IPS-NIHi11 (cell line): ENCODE measurements at regions not wholly inside any gene's neighbourhood (a gene's known extent, or its start where the extent isn't known, plus 50 kb on each side); places are given as distances from the start of the nearest gene placed in this dataset.
"Not testable (repeated sequence)": the region's sequence is repeated elsewhere in the genome, so short reads cannot be mapped to it uniquely, and the experiment has no call there.

ENCODE experiments used
- DNase-seq: peaks from one replicate; pipeline ENCODE4 v3.0.0; 2012; ENCODE audit warnings: mixed read lengths, low spot score

DNA sequence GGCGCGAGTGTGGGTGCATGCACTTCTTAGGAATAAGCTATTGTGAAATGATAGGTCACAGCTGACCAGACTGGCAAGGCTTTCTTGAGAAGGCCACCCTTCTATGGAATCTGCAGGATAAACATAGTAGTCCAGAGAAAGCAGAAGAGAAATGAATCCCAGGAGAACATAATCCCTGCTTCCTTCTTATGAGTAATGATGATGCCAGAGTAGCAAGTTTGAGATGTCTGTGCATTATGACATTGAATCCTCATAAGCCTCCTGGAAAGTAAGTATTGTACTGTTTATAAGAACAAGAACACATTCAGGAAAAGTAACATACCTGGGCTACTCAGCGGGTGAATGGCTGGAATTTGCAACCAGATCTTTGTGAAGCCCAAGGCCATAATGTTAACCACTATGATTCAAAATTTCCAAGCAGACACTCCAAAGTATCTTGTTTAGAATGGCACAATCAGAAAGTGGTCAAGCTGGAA is 272.1 kb upstream of the HS3ST1 start:
- no peak for DNase-seq

DNA sequence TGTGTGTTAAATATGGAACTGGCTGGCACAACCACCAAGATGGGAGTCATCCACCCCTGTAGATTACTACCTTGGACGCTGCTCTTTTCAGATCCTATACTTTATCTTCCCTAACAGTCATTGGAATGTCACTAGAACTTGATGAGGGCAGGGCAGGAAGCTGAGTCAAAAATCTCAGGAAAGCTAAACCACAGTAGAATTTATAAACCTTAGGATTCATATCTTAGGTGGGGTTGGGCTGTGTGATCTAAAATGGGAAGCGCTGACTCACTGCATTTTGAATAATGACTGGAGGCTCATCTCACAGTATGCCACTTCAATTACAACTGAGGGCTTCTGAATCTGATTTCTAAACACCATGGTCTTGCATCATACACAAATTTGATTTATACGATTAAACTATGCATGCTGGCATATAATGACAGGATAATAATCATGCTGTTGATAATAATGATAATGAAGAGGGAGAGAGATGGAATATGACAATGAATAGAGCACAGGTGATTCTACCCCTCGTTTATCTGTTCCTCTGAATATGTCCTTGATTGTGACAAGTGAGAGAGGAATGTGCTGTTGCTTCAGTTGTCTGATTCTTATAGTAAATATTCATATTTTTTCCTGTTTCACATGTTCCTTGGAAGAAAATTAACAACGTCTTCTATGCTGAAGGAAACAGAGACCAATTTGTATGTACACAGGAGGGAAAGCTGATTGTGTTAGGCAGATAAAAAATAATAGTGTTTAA is 270.3 kb upstream of the HS3ST1 start:
- no peak for DNase-seq

- no peak for DNase-seq
These were observed 269.3 kb upstream of the HS3ST1 start for GRCh38 chr4:11698033-11698432.

DNA sequence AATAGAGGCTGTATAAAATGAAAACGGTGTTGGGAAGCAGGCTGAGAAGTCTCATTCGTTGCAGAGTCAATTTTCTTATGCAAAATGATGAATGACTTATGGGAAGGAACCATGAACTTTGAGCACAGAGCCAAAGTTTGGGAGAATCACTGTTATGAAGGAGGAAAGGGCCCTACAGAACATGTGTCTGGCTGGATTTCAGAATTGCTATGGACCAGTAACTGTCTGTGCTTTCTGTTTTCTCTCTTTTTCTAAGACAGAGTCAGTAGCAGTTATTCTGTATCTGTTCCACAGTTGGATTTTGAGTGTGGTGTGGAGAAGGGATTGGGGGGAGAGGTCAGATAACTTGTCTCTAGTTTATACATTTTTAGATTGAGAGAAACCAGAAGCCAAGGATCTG is 265.0 kb upstream of the HS3ST1 start:
- DNase-seq, result no peak

- DNase-seq, result no peak
These were observed 262.5 kb upstream of the HS3ST1 start for GRCh38 chr4:11691236-11691635.

GRCh38 chr4:11687727-11688126 is 259.0 kb upstream of the HS3ST1 start:
- no peak for DNase-seq

- no peak for DNase-seq
These were observed 256.8 kb upstream of the HS3ST1 start for GRCh38 chr4:11685481-11685880.

DNA sequence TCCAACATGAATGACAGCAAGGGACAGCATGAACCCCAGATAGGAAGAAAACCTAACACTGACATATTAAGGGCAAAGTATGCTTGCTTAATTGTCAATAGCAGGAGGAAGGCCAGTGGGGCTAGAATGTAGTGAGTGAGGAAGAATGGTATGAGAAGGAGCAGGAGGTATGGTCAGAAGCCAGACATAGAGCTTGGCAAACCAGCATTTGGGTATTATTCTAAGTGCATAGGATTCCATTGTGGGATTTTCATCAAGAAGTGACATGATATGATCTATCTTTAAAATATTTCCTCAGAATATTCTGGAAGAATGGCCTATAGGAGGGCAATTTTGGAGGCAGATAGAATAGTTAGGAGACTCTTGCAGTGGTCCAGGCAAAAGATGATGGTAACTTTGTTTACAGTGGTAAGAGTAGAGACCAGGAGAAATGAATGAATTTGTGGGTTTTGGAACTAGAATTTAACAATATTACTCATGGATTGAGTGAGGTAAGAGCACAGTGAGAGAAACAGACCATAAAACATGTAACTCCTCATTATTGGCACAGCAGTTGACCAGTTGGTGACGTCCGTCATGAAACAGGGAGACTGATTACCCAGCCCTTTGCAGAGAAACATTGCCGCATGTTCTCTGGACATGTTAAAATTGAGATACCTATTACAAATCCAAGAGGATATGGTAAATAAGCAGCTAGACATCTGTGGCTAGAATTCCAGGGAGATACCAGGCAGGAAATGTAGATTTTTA is 246.5 kb upstream of the HS3ST1 start:
- no peak for DNase-seq

DNA sequence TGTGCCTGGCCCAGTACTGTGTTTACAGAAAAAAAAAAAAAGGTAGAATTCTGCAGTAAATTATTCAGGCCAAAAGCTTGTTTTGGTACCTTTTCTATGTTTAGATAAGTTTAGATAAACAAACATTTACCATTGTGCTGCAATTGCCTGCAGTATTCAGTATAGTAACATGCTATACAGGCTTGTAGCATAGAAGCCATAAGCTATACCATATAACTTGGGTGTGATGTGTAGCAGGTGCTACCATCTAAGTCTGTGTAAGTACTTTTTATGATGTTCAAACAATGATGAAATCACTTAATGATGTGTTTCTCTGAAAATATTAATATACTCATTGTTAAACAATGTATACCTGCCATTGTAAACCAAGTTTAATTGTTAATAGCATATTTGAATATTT is 241.6 kb upstream of the HS3ST1 start:
- DNase-seq, result no peak

DNA sequence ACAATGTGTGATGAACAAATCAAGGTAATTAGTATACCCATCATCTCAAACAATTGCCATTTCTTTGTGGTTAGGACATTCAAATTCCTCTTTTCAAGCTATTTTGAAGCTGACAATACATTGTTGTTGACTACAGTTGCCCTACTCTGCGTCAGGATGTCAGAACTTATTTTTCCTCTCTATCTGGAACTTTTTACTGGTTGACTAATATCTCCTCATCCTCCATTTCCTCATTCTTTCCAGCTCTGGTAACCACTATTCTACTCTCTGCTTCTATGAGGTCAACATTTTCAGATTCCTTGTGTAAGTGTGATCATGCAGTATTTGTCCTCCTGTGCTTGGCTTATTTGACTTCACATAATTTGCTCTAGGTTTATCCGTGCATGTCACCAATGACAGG is 240.5 kb upstream of the HS3ST1 start:
- DNase-seq, result no peak

DNA sequence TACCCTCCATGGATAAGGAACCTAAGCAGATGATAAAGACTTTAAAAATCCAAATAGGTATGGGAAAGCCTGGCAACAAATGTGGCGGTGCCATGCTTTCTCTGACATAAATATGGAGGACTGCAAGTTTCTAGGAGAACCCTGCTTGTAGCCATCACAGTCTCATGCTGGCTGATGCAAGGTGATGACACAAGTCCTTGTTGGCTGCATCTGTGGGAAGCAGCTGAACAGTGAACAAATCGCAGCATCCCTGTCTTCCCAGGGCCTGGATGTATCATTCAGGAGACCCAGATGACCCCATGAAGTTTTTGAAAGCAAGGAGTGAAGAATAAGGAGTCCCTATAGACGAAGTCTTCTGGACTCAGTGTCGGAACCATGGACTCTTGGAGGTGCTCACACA is 234.4 kb upstream of the HS3ST1 start:
- DNase-seq, result no peak

GRCh38 chr4:11650801-11651596 is 222.3 kb upstream of the HS3ST1 start:
- no peak for DNase-seq

DNA sequence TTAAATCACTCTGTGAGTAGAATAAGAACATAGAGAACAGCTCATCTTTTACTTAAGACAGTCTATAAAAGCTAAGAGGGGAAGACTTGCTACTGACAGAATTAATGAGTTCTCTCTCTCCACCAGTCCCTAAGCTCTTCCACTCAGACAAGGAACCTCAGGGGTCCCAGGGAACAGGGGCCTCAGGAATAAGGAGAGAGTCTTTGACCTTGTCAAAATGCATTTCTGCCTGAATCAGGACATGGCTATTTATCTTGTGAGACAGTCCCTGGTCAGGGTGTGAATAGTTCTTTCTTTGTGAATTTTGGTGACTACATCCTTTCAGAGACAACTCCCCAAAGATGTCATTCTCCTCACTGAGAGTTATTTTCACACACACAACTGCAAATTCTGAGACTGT is 218.7 kb upstream of the HS3ST1 start:
- DNase-seq, result no peak

GRCh38 chr4:11643081-11643480 is 214.4 kb upstream of the HS3ST1 start:
- DNase-seq, result not testable (repeated sequence)

- DNase-seq, result no peak
These were observed 211.9 kb upstream of the HS3ST1 start for GRCh38 chr4:11640584-11640983.

- no peak for DNase-seq
These were observed 207.9 kb upstream of the HS3ST1 start for GRCh38 chr4:11636551-11636950.

DNA sequence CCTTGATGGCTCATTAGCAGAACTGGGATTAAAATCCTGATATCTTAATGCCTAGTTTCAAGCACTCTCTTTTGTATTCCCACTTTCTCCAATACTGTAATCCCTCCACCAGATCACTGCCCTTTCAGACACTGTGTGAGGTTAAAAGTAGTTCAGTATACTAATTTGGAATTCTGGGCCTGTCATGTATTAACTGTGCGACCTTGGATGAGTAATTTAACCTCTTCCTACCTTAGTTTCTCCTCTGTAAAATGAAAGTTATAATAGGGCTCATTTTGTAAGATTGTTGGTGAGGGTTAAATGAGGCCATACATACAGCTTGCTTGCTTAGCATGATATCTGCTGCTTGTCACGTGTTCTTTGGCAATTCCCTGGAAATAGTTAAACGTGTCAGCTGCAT is 207.3 kb upstream of the HS3ST1 start:
- DNase-seq, result no peak

DNA sequence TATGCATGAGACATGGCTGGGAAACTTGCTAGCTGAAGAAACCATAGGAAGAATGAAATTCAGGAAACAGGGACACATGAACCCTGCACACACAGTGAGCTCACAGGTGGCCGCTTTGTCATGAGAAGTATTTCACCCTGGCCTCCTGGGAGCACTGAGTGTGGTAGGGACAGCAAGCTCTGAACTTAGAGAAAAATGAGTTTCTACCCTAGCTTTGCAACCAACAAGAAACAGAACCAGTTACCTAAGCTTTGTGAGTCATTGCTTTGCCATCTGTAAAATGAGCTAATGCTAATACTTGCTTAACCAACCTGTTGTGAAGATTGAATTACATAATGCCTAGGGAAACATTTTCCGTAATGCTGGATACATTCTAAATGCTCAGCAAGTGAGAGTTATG is 206.6 kb upstream of the HS3ST1 start:
- DNase-seq, result peak; percentile 17

- no peak for DNase-seq
These were observed 205.6 kb upstream of the HS3ST1 start for GRCh38 chr4:11634283-11634682.

DNA sequence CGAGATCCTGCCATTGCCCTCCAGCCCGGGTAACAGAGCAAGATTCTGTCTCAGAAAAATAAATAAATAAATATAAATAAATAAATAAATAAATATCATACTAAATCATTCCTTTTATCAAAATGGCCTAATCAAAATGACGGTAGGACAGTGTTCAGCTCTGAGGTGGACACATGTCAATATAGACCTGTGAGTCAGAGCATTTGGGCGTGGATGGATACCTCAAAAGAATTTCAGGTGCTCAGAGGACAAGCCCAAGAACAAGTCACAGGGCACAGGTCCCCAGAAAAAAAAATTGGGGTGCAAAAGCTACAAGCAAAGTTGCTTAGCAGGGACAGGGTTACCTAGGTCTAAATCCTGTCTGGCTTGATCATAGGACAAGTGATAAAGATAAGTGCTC is 204.7 kb upstream of the HS3ST1 start:
- DNase-seq, result no peak

GRCh38 chr4:11632483-11632882 is 203.8 kb upstream of the HS3ST1 start:
- no peak for DNase-seq

DNA sequence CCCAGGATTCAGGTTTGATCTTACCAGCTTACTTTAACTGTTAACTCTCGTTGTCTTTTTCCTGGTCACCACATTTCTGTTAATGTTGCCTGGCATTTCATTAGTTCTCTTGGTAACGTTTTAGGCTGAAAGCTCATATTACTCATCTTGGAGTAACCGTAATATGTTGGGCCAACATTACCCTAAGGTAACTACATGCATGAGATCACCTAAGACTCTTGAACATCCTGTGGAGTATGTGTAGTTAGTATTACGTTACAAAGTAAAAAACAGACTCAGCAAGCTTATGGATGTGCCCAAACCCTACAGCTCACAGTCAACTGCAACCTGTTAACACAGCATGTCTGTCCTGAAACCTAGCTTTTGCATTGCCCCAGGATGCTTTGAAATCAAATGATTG is 203.3 kb upstream of the HS3ST1 start:
- DNase-seq, result no peak

DNA sequence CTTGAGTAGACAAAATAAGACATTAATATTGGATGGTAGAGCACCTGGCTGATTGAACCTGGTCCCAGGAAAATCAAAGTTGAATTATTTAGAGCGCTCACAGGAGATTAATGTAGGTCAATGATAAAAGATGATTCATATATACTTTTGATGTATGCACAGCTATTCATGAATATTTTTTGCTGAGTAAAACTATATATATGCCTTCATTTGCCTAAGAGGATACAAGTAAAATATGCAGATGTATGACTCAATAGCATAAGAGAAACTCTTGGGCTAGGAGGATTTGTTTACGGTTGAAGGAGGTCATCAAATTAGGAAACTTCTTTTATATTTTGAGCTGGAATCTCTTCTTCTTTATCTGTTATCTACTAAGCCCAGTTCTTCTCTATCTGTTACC is 202.7 kb upstream of the HS3ST1 start:
- DNase-seq, result no peak
